ENCODE measurements at regions not wholly inside any gene's neighbourhood (a gene's known extent, or its start where the extent isn't known, plus 50 kb on each side); places are given as distances from the start of the nearest gene placed in this dataset.

- TF ChIP-seq POLR2A (IDR thresholded peaks at IDR 0.05) (no peak), CTCF (IDR thresholded peaks at IDR 0.05) (no peak)
- Histone ChIP-seq H3K27me3 (no peaks in the 10 kb centered on the region), H3K4me1 (no peaks in the 10 kb centered on the region), H3K36me3 (no peaks in the 10 kb centered on the region), H3K9me3 (no peaks in the 10 kb centered on the region), H3K4me3 (no peak overlapping the region), H3K27ac (no peak overlapping the region)
- intact Hi-C loops (cut with DNase I): no loop called here
- DNase-seq: no peak
These were observed 250.9 kb upstream of the IPO5 start for GRCh38 chr13:97702614-97703013.

GRCh38 chr13:97710797-97711196 is 242.7 kb upstream of the IPO5 start:
- intact Hi-C loops (cut with DNase I): no loop called here
- Histone ChIP-seq H3K27me3 (no peaks in the 10 kb centered on the region), H3K4me3 (no peak overlapping the region), H3K9me3 (peaks cover 0 to 7% (median 0%) of the 10 kb centered on the region in 3 donors), H3K4me1 (no peaks in the 10 kb centered on the region), H3K27ac (no peak overlapping the region), H3K36me3 (no peaks in the 10 kb centered on the region)
- TF ChIP-seq POLR2A (IDR thresholded peaks at IDR 0.05) (no peak), CTCF (IDR thresholded peaks at IDR 0.05) (no peak)
- DNase-seq: no peak
- 40 to 43% methylated on average over 1 of the region's 1 CpG for WGBS, 2 donors

- TF ChIP-seq POLR2A (IDR thresholded peaks at IDR 0.05) (no peak), CTCF (IDR thresholded peaks at IDR 0.05) (no peak)
- Histone ChIP-seq H3K9me3 (peaks cover 0 to 7% (median 0%) of the 10 kb centered on the region in 3 donors), H3K27ac (no peak overlapping the region), H3K4me3 (no peak overlapping the region), H3K36me3 (no peaks in the 10 kb centered on the region), H3K4me1 (no peaks in the 10 kb centered on the region), H3K27me3 (no peaks in the 10 kb centered on the region)
- WGBS, 2 donors: 47 to 65% methylated on average over 1 of the region's 1 CpG
- DNase-seq: no peak
- intact Hi-C loops (cut with DNase I): no loop called here
These were observed 240.7 kb upstream of the IPO5 start for GRCh38 chr13:97712770-97713169.

- H3K9me3 ChIP-seq: peaks cover 0 to 7% (median 0%) of the 10 kb centered on the region in 3 donors
- DNase-seq: no peak
- no peaks in the 10 kb centered on the region for H3K36me3 ChIP-seq
- H3K27ac ChIP-seq: no peak overlapping the region
- intact Hi-C loops (cut with DNase I): no loop called here
- TF ChIP-seq POLR2A (IDR thresholded peaks at IDR 0.05) (no peak), CTCF (IDR thresholded peaks at IDR 0.05) (no peak)
- H3K4me3 ChIP-seq: no peak overlapping the region
- H3K4me1 ChIP-seq: no peaks in the 10 kb centered on the region
- H3K27me3 ChIP-seq: no peaks in the 10 kb centered on the region
These were observed 237.7 kb upstream of the IPO5 start for GRCh38 chr13:97715763-97716162.

- no peaks in the 10 kb centered on the region for H3K4me1 ChIP-seq
- no peak for TF ChIP-seq CTCF (IDR thresholded peaks at IDR 0.05)
- no peak for TF ChIP-seq POLR2A (IDR thresholded peaks at IDR 0.05)
- 72 to 75% methylated on average over 2 of the region's 2 CpGs for WGBS, 2 donors
These were observed 236.7 kb upstream of the IPO5 start for GRCh38 chr13:97716746-97717145.

More at GRCh38 chr13:97716746-97717145, 236.7 kb upstream of the IPO5 start:
- no peak overlapping the region for H3K27ac ChIP-seq
- H3K9me3 ChIP-seq: peaks cover 0 to 7% (median 0%) of the 10 kb centered on the region in 3 donors
- intact Hi-C loops (cut with DNase I): no loop called here
- no peaks in the 10 kb centered on the region for H3K27me3 ChIP-seq
- H3K36me3 ChIP-seq: no peaks in the 10 kb centered on the region
- DNase-seq: no peak
- no peak overlapping the region for H3K4me3 ChIP-seq

All from esophagus squamous epithelium (tissue), 5 donors.